Stomach (tissue), 8 donors: ENCODE measurements at regions not wholly inside any gene's neighbourhood (a gene's known extent, or its start where the extent isn't known, plus 50 kb on each side); places are given as distances from the start of the nearest gene placed in this dataset.

Experiments used
- DNase-seq, 2 donors: peaks; one replicate each; pipeline versions ENCODE4 v3.0.0 to v3.0.0-alpha.2; 2013 to 2019
- H3K27ac ChIP-seq, 5 donors: fragments of 200-600 bp in 4 of 5; sonication (generic) in 4 of 5; one replicate each; pipeline ENCODE4 v1.5.1; 2013 to 2019; ENCODE audit warnings: mild to moderate bottlenecking in 1 of 5, moderate library complexity in 1 of 5
- H3K27me3 ChIP-seq, 3 donors: fragments of 200-600 bp; sonication (generic); one replicate each; pipeline ENCODE4 v1.5.1; 2017 to 2019; ENCODE audit warnings: mixed run types in 1 of 3
- H3K36me3 ChIP-seq, 4 donors: fragments of 200-600 bp; sonication (generic); 1 replicate in 3 of 4; 2 replicates in 1 of 4; pipeline ENCODE4 v1.5.1; 2016 to 2019
- H3K4me1 ChIP-seq, 4 donors: fragments of 200-600 bp; sonication (generic); one replicate each; pipeline ENCODE4 v1.5.1; 2016 to 2019
- H3K4me3 ChIP-seq, 4 donors: fragments of 200-600 bp; sonication (generic) in 3 of 4; one replicate each; pipeline ENCODE4 v1.5.1; 2016 to 2019; ENCODE audit warnings: mild to moderate bottlenecking in 1 of 4
- H3K9me3 ChIP-seq, 4 donors: fragments of 200-600 bp; sonication (generic); one replicate each; pipeline ENCODE4 v1.5.1; 2016 to 2019
- CTCF ChIP-seq, 7 experiments: fragments of 450-650 bp in 4 of 7; fragments of 200-600 bp in 3 of 7; sonication (generic) in 3 of 7; IDR thresholded peaks; one replicate each; pipeline ENCODE4 v1.5.1; 2016 to 2019; ENCODE audit warnings: antibody characterized with exemption in 7 of 7, control low read depth in 2 of 7, mild to moderate bottlenecking in 1 of 7
- EP300 ChIP-seq: sonication (generic); formaldehyde crosslinking; IDR thresholded peaks from one replicate; pipeline ENCODE4 v1.6.1; 2017; ENCODE audit warnings: antibody characterized with exemption
- POLR2A ChIP-seq, 4 donors: fragments of 450-650 bp; IDR thresholded peaks; one replicate each; pipeline ENCODE4 v1.6.1; 2016; ENCODE audit warnings: antibody characterized with exemption in 4 of 4, control low read depth in 2 of 4, mild to moderate bottlenecking in 1 of 4, moderate library complexity in 1 of 4
- POLR2AphosphoS5 ChIP-seq, 3 donors: sonication (generic); formaldehyde crosslinking; IDR thresholded peaks; one replicate each; pipeline ENCODE4 v1.6.1; 2016; ENCODE audit warnings: antibody characterized with exemption in 3 of 3
- whole genome bisulfite sequencing, 5 donors: extraction: QIAGEN DNeasy Blood & Tissue Kit in 3 of 5; methylation state at CpG; one replicate each; pipeline versions ENCODE4 v1.1.5 to v1.1.7; 2013 to 2018; 5-methylcytosine and 5-hydroxymethylcytosine counted together
- intact Hi-C: fragments of 100-400 bp; cut with DNase I; formaldehyde crosslinking; loops from one replicate; pipeline ENCODE4 v1.15.1; 2023; ENCODE audit warnings: low total_unique reads
- donor health status: healthy with polysubstance abuse.
- donor health status: Bipolar disorder and iron deficiency.
- donor health status: healthy.

DNA sequence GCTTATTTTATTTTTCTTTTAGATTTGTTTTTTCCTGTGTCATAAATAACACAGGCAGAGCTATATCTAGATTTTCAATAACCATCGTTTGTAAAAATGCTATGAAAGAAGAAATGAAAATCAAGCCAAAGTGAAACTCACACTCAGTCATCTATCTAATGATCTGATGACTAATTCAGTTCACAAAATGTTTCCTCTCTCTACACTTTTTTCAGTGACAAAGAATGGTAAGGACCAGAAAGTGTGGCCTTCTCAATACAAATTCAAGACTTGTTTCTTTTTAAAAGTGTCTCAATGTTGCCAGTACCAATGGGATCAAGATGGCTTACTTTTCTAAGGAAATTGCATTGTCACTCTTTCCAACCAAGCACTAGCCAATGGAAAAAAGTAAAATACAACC is 282.8 kb upstream of the PKN2 start:
- no peaks in the 10 kb centered on the region for H3K4me1 ChIP-seq
- 64 to 77% (median 74%) methylated on average over 1 of the region's 1 CpG for WGBS, 5 donors
- no peaks in the 10 kb centered on the region for H3K36me3 ChIP-seq
- DNase-seq, result no peak
- no peak for TF ChIP-seq CTCF (IDR thresholded peaks at IDR 0.05)
- no peak for TF ChIP-seq POLR2AphosphoS5 (IDR thresholded peaks at IDR 0.05)
- no peak for TF ChIP-seq POLR2A (IDR thresholded peaks at IDR 0.05)
- no peak for TF ChIP-seq EP300
- H3K9me3 ChIP-seq, result no peaks in the 10 kb centered on the region
- no peak overlapping the region for H3K4me3 ChIP-seq
- H3K27me3 ChIP-seq, result no peaks in the 10 kb centered on the region
- intact Hi-C loops, result no loop called here
- no peak overlapping the region for H3K27ac ChIP-seq

DNA sequence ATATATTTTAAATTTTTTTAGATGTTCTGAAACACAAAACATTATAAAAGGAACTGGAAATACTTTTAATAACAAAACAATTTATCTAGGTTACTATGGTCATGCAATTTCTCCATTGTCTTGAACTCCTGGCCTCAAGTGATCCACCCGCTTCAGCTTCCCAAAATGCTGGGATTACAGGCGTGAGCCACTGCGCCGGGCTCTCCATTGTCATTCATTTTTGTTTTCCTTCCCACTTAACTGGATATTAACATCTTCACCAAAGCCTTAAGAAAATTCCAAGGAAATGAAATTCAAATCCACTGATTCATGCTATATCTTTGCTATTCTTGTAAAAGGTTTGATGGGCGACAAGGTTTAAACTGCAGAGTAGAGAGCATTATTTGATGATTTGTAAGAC is 279.5 kb upstream of the PKN2 start:
- Histone ChIP-seq H3K36me3 (no peaks in the 10 kb centered on the region), H3K4me1 (no peaks in the 10 kb centered on the region), H3K4me3 (no peak overlapping the region), H3K27me3 (no peaks in the 10 kb centered on the region), H3K9me3 (peaks cover 0 to 7% (median 0%) of the 10 kb centered on the region in 4 donors), H3K27ac (no peak overlapping the region)
- intact Hi-C loops, result no loop called here
- no peak for TF ChIP-seq EP300
- no peak for TF ChIP-seq POLR2A (IDR thresholded peaks at IDR 0.05)
- no peak for TF ChIP-seq POLR2AphosphoS5 (IDR thresholded peaks at IDR 0.05)
- TF ChIP-seq CTCF (IDR thresholded peaks at IDR 0.05), result no peak
- 91 to 94% (median 92%) methylated on average over 5 of the region's 5 CpGs for WGBS, 5 donors
- DNase-seq, result no peak

DNA sequence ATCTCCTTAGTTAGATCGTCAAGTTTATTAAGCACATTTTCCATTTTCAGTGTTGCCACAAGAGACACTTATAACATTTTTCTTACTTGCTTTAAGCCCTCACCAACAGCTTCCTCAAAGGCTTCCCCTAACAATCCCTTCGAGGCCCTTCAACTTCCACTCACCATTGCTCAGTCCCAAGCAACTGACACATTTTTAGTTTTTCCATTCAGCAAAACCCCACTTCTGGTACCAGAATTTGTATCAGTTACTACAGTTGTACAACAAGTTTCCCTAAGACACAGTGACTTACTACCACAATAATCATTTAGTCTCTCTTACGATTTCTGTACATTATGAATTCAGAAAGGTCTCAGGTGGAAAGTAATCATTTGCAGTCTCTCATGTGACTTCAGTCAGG is 276.8 kb upstream of the PKN2 start:
- no peak for DNase-seq
- TF ChIP-seq CTCF (IDR thresholded peaks at IDR 0.05), result no peak
- no peak for TF ChIP-seq POLR2AphosphoS5 (IDR thresholded peaks at IDR 0.05)
- no peak for TF ChIP-seq POLR2A (IDR thresholded peaks at IDR 0.05)
- no peak for TF ChIP-seq EP300
- Histone ChIP-seq H3K4me3 (no peak overlapping the region), H3K27ac (no peak overlapping the region), H3K4me1 (no peaks in the 10 kb centered on the region), H3K36me3 (no peaks in the 10 kb centered on the region), H3K27me3 (no peaks in the 10 kb centered on the region), H3K9me3 (peaks cover 0 to 7% (median 0%) of the 10 kb centered on the region in 4 donors)
- WGBS, 5 donors, result 84 to 99% (median 94%) methylated on average over 3 of the region's 3 CpGs
- intact Hi-C loops, result no loop called here

DNA sequence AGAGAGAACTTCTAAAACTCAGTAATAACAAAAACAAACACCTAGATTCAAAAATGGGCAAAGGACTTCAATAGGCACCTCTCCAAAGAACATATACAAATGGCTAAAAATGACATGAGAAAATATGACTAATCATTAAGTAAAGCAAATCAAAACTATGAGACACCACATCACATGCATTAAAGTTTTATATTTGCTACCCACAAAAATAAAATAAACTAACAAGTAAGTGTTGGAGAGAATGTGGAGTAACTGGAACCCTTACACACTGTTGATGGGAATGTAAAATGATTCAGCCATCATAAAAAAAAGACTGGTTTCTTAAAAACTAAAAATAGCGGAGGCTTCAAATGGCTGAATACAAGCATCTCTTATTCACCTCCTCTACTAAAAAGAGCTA is 262.1 kb upstream of the PKN2 start:
- Histone ChIP-seq H3K27me3 (no peaks in the 10 kb centered on the region), H3K9me3 (peaks cover 0 to 41% (median 27%) of the 10 kb centered on the region in 4 donors), H3K4me3 (no peak overlapping the region), H3K27ac (no peak overlapping the region), H3K36me3 (no peaks in the 10 kb centered on the region), H3K4me1 (no peaks in the 10 kb centered on the region)
- TF ChIP-seq POLR2AphosphoS5 (IDR thresholded peaks at IDR 0.05) (no peak), EP300 (no peak), POLR2A (IDR thresholded peaks at IDR 0.05) (no peak), CTCF (IDR thresholded peaks at IDR 0.05) (no peak)
- intact Hi-C loops, result no loop called here
- DNase-seq, result no peak
- WGBS, 5 donors, result 55 to 100% (median 97%) methylated on average over 1 of the region's 1 CpG
